Astrocyte (in vitro differentiated cells and primary cell): ENCODE measurements at regions not wholly inside any gene's neighbourhood (a gene's known extent, or its start where the extent isn't known, plus 50 kb on each side); places are given as distances from the start of the nearest gene placed in this dataset.

Experiments
- DNase-seq: peaks from one replicate; pipeline ENCODE4 v3.0.0-alpha.2; 2010; ENCODE audit warnings: low read depth
- FAIRE-seq: peaks from 2 replicates; lab custom pipeline; 2011; peaks lifted over from hg19 to GRCh38; lab: Jason Lieb, UNC
- H2AFZ ChIP-seq: 2 replicates; pipeline ENCODE4 v1.6.0; 2012; ENCODE audit warnings: low read depth, low read length, inconsistent platforms
- H3K27ac ChIP-seq: 2 replicates; pipeline ENCODE4 v1.5.1; 2011; ENCODE audit warnings: low read depth, low read length, inconsistent platforms
- H3K27me3 ChIP-seq: 2 replicates; pipeline ENCODE4 v1.6.0; 2011; ENCODE audit warnings: low read length, inconsistent platforms; ENCODE audit not compliant: insufficient read depth
- H3K36me3 ChIP-seq: 2 replicates; pipeline ENCODE4 v1.5.1; 2011; ENCODE audit warnings: low read length, inconsistent platforms; ENCODE audit not compliant: insufficient read depth
- H3K4me1 ChIP-seq: 2 replicates; pipeline ENCODE4 v1.5.1; 2011; ENCODE audit warnings: low read length, inconsistent platforms; ENCODE audit not compliant: insufficient read depth
- H3K4me2 ChIP-seq: 2 replicates; pipeline ENCODE4 v1.6.0; 2012; ENCODE audit warnings: low read length, inconsistent platforms
- H3K4me3 ChIP-seq: 2 replicates; pipeline ENCODE4 v1.5.1; 2011; ENCODE audit warnings: low read depth, mild to moderate bottlenecking, low read length, inconsistent platforms; ENCODE audit not compliant: insufficient read depth
- H3K79me2 ChIP-seq: 2 replicates; pipeline ENCODE4 v1.6.0; 2012; ENCODE audit warnings: mild to moderate bottlenecking, low read length, inconsistent platforms; ENCODE audit not compliant: insufficient read depth
- H3K9ac ChIP-seq: 2 replicates; pipeline ENCODE4 v1.6.0; 2012; ENCODE audit warnings: mild to moderate bottlenecking, low read length, inconsistent platforms
- H3K9me3 ChIP-seq: 2 replicates; pipeline ENCODE4 v1.5.1; 2012; ENCODE audit warnings: low read depth, mild to moderate bottlenecking, low read length, inconsistent platforms; ENCODE audit not compliant: insufficient read depth
- H4K20me1 ChIP-seq: 2 replicates; pipeline ENCODE4 v1.6.0; 2012; ENCODE audit warnings: low read length, inconsistent platforms; ENCODE audit not compliant: insufficient read depth
- H3K27ac Mint-ChIP-seq: one replicate; pipeline ENCODE4 v1.8.0; 2021; ENCODE audit warnings: mild to moderate bottlenecking, mixed read lengths; ENCODE audit not compliant: unreplicated experiment
- H3K27me3 Mint-ChIP-seq: one replicate; pipeline ENCODE4 v1.8.0; 2021; ENCODE audit warnings: low read depth, mixed read lengths; ENCODE audit not compliant: unreplicated experiment
- H3K36me3 Mint-ChIP-seq: one replicate; pipeline ENCODE4 v1.8.0; 2021; ENCODE audit warnings: low read depth, mixed read lengths; ENCODE audit not compliant: unreplicated experiment
- H3K4me1 Mint-ChIP-seq: one replicate; pipeline ENCODE4 v1.8.0; 2021; ENCODE audit warnings: low read depth, mixed read lengths; ENCODE audit not compliant: unreplicated experiment
- H3K4me3 Mint-ChIP-seq: one replicate; pipeline ENCODE4 v1.8.0; 2021; ENCODE audit warnings: mild to moderate bottlenecking, moderate library complexity, mixed read lengths; ENCODE audit not compliant: unreplicated experiment
- H3K9me3 Mint-ChIP-seq: one replicate; pipeline ENCODE4 v1.8.0; 2021; ENCODE audit warnings: mild to moderate bottlenecking, mixed read lengths; ENCODE audit not compliant: unreplicated experiment
- EZH2 ChIP-seq: IDR thresholded peaks from 2 replicates; pipeline ENCODE4 v1.6.1; 2012; ENCODE audit warnings: mild to moderate bottlenecking, low read length, inconsistent platforms; ENCODE audit not compliant: insufficient read depth
- TF ChIP-seq, protein P1 (sequence below): IDR thresholded peaks from 2 replicates; pipeline ENCODE4 v1.5.1; 2011; ENCODE audit warnings: low read depth, mild to moderate bottlenecking, inconsistent platforms, low read length, moderate library complexity; ENCODE audit not compliant: insufficient read depth

DNA sequence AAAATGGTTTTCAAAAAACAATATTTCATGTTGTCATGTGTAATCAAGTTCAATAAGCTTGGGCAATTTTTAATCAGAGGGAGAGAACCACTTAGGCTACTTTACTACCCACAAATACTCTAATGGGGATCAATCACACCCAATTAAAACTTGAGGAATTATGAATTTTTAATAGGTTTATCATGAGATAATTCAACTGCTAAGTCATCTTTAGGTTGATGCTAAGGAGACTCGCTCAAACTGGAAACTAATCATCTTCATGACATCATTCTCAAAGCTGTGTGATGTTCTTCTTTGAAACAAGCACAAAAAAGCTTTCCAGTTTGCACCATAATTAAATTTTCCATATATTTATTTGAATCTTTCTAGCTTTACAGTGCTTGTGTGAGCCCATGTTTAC is 867.5 kb downstream of the MAT2B start:
- Mint-ChIP-seq H3K27ac (no peak overlapping the region), H3K36me3 (no peaks in the 10 kb centered on the region), H3K27me3 (no peaks in the 10 kb centered on the region), H3K4me1 (no peaks in the 10 kb centered on the region), H3K4me3 (no peak overlapping the region), H3K9me3 (no peaks in the 10 kb centered on the region)
- no peak for TF ChIP-seq EZH2
- TF ChIP-seq, protein P1, sequence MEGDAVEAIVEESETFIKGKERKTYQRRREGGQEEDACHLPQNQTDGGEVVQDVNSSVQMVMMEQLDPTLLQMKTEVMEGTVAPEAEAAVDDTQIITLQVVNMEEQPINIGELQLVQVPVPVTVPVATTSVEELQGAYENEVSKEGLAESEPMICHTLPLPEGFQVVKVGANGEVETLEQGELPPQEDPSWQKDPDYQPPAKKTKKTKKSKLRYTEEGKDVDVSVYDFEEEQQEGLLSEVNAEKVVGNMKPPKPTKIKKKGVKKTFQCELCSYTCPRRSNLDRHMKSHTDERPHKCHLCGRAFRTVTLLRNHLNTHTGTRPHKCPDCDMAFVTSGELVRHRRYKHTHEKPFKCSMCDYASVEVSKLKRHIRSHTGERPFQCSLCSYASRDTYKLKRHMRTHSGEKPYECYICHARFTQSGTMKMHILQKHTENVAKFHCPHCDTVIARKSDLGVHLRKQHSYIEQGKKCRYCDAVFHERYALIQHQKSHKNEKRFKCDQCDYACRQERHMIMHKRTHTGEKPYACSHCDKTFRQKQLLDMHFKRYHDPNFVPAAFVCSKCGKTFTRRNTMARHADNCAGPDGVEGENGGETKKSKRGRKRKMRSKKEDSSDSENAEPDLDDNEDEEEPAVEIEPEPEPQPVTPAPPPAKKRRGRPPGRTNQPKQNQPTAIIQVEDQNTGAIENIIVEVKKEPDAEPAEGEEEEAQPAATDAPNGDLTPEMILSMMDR: no peak
- Histone ChIP-seq H3K27me3 (no peaks in the 10 kb centered on the region), H3K4me2 (no peak overlapping the region), H3K4me1 (no peaks in the 10 kb centered on the region), H4K20me1 (no peaks in the 10 kb centered on the region), H3K9ac (no peak overlapping the region), H3K36me3 (no peaks in the 10 kb centered on the region), H3K4me3 (no peak overlapping the region), H3K79me2 (no peaks in the 10 kb centered on the region), H2AFZ (no peak overlapping the region), H3K27ac (no peak overlapping the region), H3K9me3 (no peaks in the 10 kb centered on the region)
- FAIRE-seq (no peak), DNase-seq (no peak)

DNA sequence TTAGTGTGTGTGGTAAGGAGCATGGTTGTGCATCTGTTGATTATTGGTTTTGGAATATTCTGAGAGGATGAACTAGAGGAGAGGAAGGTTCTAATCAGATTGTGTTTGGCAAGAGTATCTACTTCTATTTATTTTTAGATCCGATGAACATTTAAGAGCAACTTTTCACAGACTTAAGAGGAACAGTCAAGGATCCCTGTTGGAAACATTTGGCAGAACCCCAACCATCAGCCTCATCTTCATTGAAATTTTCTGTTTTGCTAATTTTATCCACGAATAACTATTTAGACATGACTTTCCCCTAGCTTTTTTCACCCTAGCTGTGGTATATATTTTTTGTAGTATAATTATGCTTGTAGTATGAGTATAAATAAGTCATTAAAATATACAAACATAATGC is 868.5 kb downstream of the MAT2B start:
- Mint-ChIP-seq H3K36me3 (peaks cover under 1% of the 10 kb centered on the region), H3K27me3 (no peaks in the 10 kb centered on the region), H3K27ac (no peak overlapping the region), H3K4me1 (no peaks in the 10 kb centered on the region), H3K9me3 (peaks cover 3% of the 10 kb centered on the region), H3K4me3 (no peak overlapping the region)
- Histone ChIP-seq H3K27ac (no peak overlapping the region), H3K9me3 (no peaks in the 10 kb centered on the region), H2AFZ (no peak overlapping the region), H3K9ac (no peak overlapping the region), H4K20me1 (no peaks in the 10 kb centered on the region), H3K4me1 (no peaks in the 10 kb centered on the region), H3K4me3 (no peak overlapping the region), H3K79me2 (no peaks in the 10 kb centered on the region), H3K36me3 (no peaks in the 10 kb centered on the region), H3K4me2 (no peak overlapping the region), H3K27me3 (no peaks in the 10 kb centered on the region)
- DNase-seq (no peak), FAIRE-seq (no peak)
- TF ChIP-seq EZH2: no peak
- TF ChIP-seq, protein P1: no peak

DNA sequence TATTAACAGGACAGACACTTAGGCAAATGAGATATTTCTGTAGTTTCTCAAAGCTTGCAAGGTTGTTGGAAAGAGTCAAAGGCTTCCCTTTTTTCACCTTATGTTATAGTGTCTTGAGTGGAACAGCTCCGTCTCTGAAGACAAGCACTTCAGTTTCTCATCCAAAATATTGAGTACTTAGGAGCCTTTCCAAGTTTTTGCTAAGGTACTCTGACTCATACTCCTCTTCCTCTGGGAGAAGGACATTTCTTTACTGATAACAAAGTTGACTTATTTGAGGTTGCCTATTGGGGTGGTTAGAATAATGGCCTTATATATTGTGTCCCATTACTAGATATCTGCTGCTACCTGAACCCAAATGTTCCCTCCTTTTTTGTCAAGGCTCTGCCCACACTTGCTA is 869.6 kb downstream of the MAT2B start:
- no peaks in the 10 kb centered on the region for H3K9me3 ChIP-seq
- Mint-ChIP-seq H3K27me3 (no peaks in the 10 kb centered on the region), H3K4me3 (no peak overlapping the region), H3K27ac (no peak overlapping the region), H3K9me3 (peaks cover 3% of the 10 kb centered on the region), H3K36me3 (peaks cover 2% of the 10 kb centered on the region), H3K4me1 (no peaks in the 10 kb centered on the region)
- H3K79me2 ChIP-seq: no peaks in the 10 kb centered on the region
- no peak overlapping the region for H3K4me3 ChIP-seq
- DNase-seq (peak; percentile 46), FAIRE-seq (no peak)
- no peak overlapping the region for H2AFZ ChIP-seq
- H3K4me1 ChIP-seq: no peaks in the 10 kb centered on the region
- no peak overlapping the region for H3K9ac ChIP-seq
- H3K27ac ChIP-seq: no peak overlapping the region
- H3K36me3 ChIP-seq: no peaks in the 10 kb centered on the region
- H3K27me3 ChIP-seq: no peaks in the 10 kb centered on the region
- TF ChIP-seq, protein P1: no peak
- TF ChIP-seq EZH2: no peak
- no peaks in the 10 kb centered on the region for H4K20me1 ChIP-seq
- H3K4me2 ChIP-seq: no peak overlapping the region
